Thoracic aorta (tissue), 2 donors: ENCODE measurements at regions not wholly inside any gene's neighbourhood (a gene's known extent, or its start where the extent isn't known, plus 50 kb on each side); places are given as distances from the start of the nearest gene placed in this dataset.

ENCODE experiments used
- ATAC-seq: fragments of 150-250 bp; one replicate; pipeline ENCODE4 v1.8.0; 2017; ENCODE audit warnings: low read depth; ENCODE audit not compliant: insufficient number of reproducible peaks, low FRiP score
- DNase-seq: peaks from one replicate; pipeline ENCODE4 v3.0.0-alpha.2; 2020; ENCODE audit warnings: low spot score
- H3K27ac ChIP-seq, 2 donors: fragments of 200-600 bp; sonication (generic); 1 replicate in 1 of 2; 2 replicates in 1 of 2; pipeline ENCODE4 v1.5.1; 2016; ENCODE audit warnings: mild to moderate bottlenecking in 2 of 2, moderate library complexity in 2 of 2
- H3K27me3 ChIP-seq: fragments of 200-600 bp; sonication (generic); replicated peaks from 2 replicates; pipeline ENCODE4 v1.6.0; 2016; ENCODE audit warnings: mild to moderate bottlenecking; ENCODE audit not compliant: insufficient read depth
- H3K36me3 ChIP-seq: fragments of 200-600 bp; sonication (generic); one replicate; pipeline ENCODE4 v1.5.1; 2016
- H3K4me1 ChIP-seq, 2 donors: fragments of 200-600 bp; sonication (generic); 1 replicate in 1 of 2; 2 replicates in 1 of 2; pipeline versions ENCODE4 v1.5.1 to v1.6.0; 2016; ENCODE audit warnings: low read depth in 2 of 2, mild to moderate bottlenecking in 1 of 2; ENCODE audit not compliant: control insufficient read depth in 1 of 2
- H3K4me3 ChIP-seq: fragments of 200-600 bp; sonication (generic); 2 replicates; pipeline ENCODE4 v1.5.1; 2016; ENCODE audit warnings: mild to moderate bottlenecking
- H3K9me3 ChIP-seq: fragments of 200-600 bp; sonication (generic); 2 replicates; pipeline ENCODE4 v1.5.1; 2016
- CTCF ChIP-seq: fragments of 200-600 bp; sonication (generic); IDR thresholded peaks from one replicate; pipeline ENCODE4 v1.5.1; 2019; ENCODE audit warnings: antibody characterized with exemption

GRCh38 chr5:36355516-36355915 lies 53.8 kb upstream of the RANBP3L start:
- ATAC-seq = no peak

GRCh38 chr5:36356915-36357314 lies 55.2 kb upstream of the RANBP3L start:
- H3K27me3 ChIP-seq = no peaks in the 10 kb centered on the region
- ATAC-seq (no peak), DNase-seq (no peak)
- H3K4me1 ChIP-seq = no peaks in the 10 kb centered on the region
- H3K27ac ChIP-seq = no peak overlapping the region
- TF ChIP-seq CTCF = no peak
- no peaks in the 10 kb centered on the region for H3K36me3 ChIP-seq
- no peaks in the 10 kb centered on the region for H3K9me3 ChIP-seq
- H3K4me3 ChIP-seq = no peak overlapping the region

More at GRCh38 chr5:36355516-36355915, 53.8 kb upstream of the RANBP3L start:
- no peaks in the 10 kb centered on the region for H3K36me3 ChIP-seq
- TF ChIP-seq CTCF = no peak
- H3K27me3 ChIP-seq = no peaks in the 10 kb centered on the region
- H3K27ac ChIP-seq = no peak overlapping the region
- H3K4me1 ChIP-seq = no peaks in the 10 kb centered on the region
- H3K9me3 ChIP-seq = no peaks in the 10 kb centered on the region
- DNase-seq = no peak
- H3K4me3 ChIP-seq = no peak overlapping the region

- no peak overlapping the region for H3K27ac ChIP-seq
- ATAC-seq = no peak
- no peak for TF ChIP-seq CTCF
These were observed 55.8 kb upstream of the RANBP3L start for GRCh38 chr5:36357391-36357975.

GRCh38 chr5:36359267-36359666 lies 57.6 kb upstream of the RANBP3L start:
- TF ChIP-seq CTCF = no peak
- Histone ChIP-seq H3K4me3 (no peak overlapping the region), H3K36me3 (no peaks in the 10 kb centered on the region), H3K27me3 (no peaks in the 10 kb centered on the region), H3K27ac (no peak overlapping the region), H3K4me1 (peaks cover 0 to 15% of the 10 kb centered on the region in 2 donors), H3K9me3 (no peaks in the 10 kb centered on the region)
- ATAC-seq (no peak), DNase-seq (no peak)

More at GRCh38 chr5:36357391-36357975, 55.8 kb upstream of the RANBP3L start:
- no peaks in the 10 kb centered on the region for H3K9me3 ChIP-seq
- no peaks in the 10 kb centered on the region for H3K27me3 ChIP-seq
- no peak for DNase-seq
- H3K4me1 ChIP-seq = no peaks in the 10 kb centered on the region
- no peak overlapping the region for H3K4me3 ChIP-seq
- no peaks in the 10 kb centered on the region for H3K36me3 ChIP-seq

- Histone ChIP-seq H3K9me3 (no peaks in the 10 kb centered on the region), H3K27me3 (no peaks in the 10 kb centered on the region), H3K27ac (no peak overlapping the region), H3K36me3 (no peaks in the 10 kb centered on the region), H3K4me3 (no peak overlapping the region), H3K4me1 (peaks cover 0 to 24% of the 10 kb centered on the region in 2 donors)
- DNase-seq (no peak), ATAC-seq (no peak)
- no peak for TF ChIP-seq CTCF
These were observed 58.6 kb upstream of the RANBP3L start for GRCh38 chr5:36360307-36360706.
